AG04450 (cell line): ENCODE measurements at regions not wholly inside any gene's neighbourhood (a gene's known extent, or its start where the extent isn't known, plus 50 kb on each side); places are given as distances from the start of the nearest gene placed in this dataset.
"Not testable (repeated sequence)": the region's sequence is repeated elsewhere in the genome, so short reads cannot be mapped to it uniquely, and the experiment has no call there.

Experiments used
- CTCF ChIA-PET: fragments of 300-600, 350-600 bp; formaldehyde crosslinking; extraction: SDS; loops from one replicate; lab custom pipeline; 2022; ENCODE audit warnings: antibody characterized with exemption, inconsistent platforms; lab: Charles Lee
- POLR2A ChIA-PET: fragments of 350-600 bp; formaldehyde crosslinking; extraction: SDS; loops from one replicate; lab custom pipeline; 2021; ENCODE audit warnings: antibody characterized with exemption, inconsistent platforms; lab: Yijun Ruan, JAX
- DNase-seq: peaks from one replicate; pipeline ENCODE4 v3.0.0-alpha.2; 2011; ENCODE audit warnings: low read depth, low spot score
- H3K27ac ChIP-seq: one replicate; pipeline ENCODE4 v1.5.1; 2012; ENCODE audit warnings: low read depth, low read length, control low read depth
- H3K27me3 ChIP-seq: one replicate; pipeline ENCODE4 v1.6.0; 2012; ENCODE audit warnings: low read length; ENCODE audit not compliant: control insufficient read depth, insufficient read depth
- H3K4me3 ChIP-seq: 2 replicates; pipeline ENCODE4 v1.5.1; 2011; ENCODE audit warnings: mild to moderate bottlenecking, low read depth, low read length, control low read depth
- H3K9me3 ChIP-seq: 2 replicates; pipeline ENCODE4 v1.5.1; 2012; ENCODE audit warnings: low read length; ENCODE audit not compliant: control insufficient read depth, insufficient read depth
- TF ChIP-seq, protein P1 (sequence below): IDR thresholded peaks from 2 replicates; pipeline ENCODE4 v1.5.1; 2011; ENCODE audit warnings: low read depth, low read length, control low read depth, inconsistent platforms

DNA sequence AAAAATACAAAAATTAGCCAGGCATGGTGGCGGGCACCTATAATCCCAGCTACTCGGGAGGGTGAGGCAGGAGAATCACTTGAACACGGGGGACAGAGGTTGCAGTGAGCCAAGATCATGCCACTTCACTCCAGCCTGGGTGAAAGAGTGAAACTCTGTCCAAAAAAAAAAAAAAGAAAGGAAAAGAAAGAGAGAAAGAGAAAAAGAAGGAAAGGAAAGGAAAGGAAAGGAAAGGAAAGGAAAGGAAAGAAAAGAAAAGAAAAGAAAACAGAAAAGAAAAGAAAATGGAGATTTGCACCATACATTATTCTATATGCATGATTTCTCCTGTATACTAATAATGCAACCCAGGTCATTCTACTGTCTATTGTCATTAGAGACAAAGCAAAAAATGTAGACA is 421.5 kb downstream of the PCDH19 start:
- DNase-seq, CTCF ChIA-PET, H3K9me3 ChIP-seq, POLR2A ChIA-PET, H3K27me3 ChIP-seq, H3K4me3 ChIP-seq, H3K27ac ChIP-seq: not testable (repeated sequence)

DNA sequence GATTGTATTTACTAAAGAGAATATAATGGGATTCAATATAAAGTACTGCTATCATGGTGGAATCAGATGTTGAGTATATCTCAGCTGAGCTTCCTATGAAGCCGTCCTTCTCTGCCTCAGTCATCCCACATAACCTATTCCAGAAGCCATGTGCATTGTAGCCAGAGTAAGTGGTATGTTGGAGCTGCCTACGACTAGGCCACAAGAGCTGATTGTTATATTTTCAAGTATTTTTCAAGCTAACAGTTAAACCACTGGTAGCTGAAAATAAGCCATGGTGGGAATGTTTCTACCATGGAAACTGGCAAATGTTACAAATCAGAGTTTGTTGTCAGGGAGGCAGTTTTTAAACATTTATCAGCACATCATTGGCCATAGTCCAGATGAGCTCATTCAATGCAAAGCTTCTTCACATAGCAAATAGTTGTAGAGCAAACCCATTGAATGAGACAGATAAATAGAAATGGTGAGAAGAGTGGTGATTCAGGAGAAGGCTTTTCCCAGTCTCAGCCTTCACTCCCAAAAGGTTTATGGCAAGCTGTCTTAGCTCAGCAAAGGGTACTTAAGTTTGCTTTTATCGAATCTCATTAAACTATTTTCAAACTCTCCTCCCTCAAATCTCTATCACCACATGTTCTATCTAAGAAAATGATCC is 436.4 kb downstream of the PCDH19 start:
- H3K9me3 ChIP-seq: no peaks in the 10 kb centered on the region
- no peaks in the 10 kb centered on the region for H3K27me3 ChIP-seq
- H3K4me3 ChIP-seq: no peak overlapping the region
- ChIA-PET CTCF (no interaction called here), POLR2A (no interaction called here)
- DNase-seq: no peak
- no peak overlapping the region for H3K27ac ChIP-seq
- TF ChIP-seq, protein P1, sequence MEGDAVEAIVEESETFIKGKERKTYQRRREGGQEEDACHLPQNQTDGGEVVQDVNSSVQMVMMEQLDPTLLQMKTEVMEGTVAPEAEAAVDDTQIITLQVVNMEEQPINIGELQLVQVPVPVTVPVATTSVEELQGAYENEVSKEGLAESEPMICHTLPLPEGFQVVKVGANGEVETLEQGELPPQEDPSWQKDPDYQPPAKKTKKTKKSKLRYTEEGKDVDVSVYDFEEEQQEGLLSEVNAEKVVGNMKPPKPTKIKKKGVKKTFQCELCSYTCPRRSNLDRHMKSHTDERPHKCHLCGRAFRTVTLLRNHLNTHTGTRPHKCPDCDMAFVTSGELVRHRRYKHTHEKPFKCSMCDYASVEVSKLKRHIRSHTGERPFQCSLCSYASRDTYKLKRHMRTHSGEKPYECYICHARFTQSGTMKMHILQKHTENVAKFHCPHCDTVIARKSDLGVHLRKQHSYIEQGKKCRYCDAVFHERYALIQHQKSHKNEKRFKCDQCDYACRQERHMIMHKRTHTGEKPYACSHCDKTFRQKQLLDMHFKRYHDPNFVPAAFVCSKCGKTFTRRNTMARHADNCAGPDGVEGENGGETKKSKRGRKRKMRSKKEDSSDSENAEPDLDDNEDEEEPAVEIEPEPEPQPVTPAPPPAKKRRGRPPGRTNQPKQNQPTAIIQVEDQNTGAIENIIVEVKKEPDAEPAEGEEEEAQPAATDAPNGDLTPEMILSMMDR: no peak

DNA sequence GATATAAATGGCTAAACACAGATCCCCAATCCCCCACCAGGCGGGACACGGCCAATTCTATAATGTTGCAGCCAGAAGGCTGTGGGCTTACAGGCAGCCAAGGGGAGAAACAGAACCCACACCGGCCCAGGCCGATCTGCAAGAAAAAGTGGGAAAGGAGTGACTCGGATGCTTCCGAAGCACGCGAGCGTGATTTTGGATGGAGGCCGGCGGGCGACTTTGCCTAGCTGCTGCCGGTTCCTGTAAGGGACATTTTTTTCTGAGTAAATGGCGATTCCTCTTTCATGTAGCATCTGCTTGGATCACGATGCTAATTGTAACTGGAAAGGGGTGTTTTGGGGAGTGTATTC is 470.2 kb downstream of the PCDH19 start:
- no peak for DNase-seq
- CTCF ChIA-PET: no interaction called here
- Histone ChIP-seq H3K9me3 (peaks cover 11% of the 10 kb centered on the region; the same call in 1 of the 2 replicates), H3K4me3 (no peak overlapping the region), H3K27me3 (no peaks in the 10 kb centered on the region), H3K27ac (no peak overlapping the region)
- POLR2A ChIA-PET: no interaction called here
- TF ChIP-seq, protein P1: no peak

DNA sequence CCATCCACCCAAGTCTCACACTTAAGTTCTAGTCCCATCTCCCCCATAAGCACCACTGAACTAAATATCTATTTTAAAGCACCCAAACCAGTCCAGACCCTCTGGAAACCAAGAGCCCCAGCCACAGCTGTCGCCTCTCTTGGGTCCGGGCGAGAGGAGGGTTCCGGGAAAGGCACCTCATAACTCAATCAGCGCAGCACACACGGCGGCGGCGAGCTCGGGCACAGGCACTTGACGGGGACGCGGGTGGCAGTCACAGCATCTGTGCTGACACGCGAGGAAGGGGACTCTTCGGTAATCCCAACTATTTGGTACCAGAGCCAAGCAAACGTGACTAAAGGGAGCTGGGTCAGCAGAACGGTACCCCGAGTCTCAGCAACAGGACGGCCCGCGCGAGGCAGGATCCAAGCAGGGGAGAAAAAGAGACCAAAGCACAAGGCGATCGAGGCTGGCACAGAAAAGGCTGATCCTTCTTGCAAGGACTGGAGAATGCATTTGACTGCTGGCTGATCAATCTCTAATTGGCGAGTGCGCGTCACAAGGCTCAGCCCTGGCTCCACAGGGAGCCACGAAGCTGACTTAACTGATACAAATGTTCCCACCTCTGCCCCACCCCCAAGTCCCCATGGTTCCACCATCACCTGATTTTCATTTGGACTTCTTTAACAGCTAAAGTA is 470.7 kb downstream of the PCDH19 start:
- DNase-seq, H3K27ac ChIP-seq, CTCF ChIA-PET, POLR2A ChIA-PET, H3K27me3 ChIP-seq, H3K4me3 ChIP-seq: not testable (repeated sequence)
- peaks cover 11% of the 10 kb centered on the region; the same call in 1 of the 2 replicates for H3K9me3 ChIP-seq

DNA sequence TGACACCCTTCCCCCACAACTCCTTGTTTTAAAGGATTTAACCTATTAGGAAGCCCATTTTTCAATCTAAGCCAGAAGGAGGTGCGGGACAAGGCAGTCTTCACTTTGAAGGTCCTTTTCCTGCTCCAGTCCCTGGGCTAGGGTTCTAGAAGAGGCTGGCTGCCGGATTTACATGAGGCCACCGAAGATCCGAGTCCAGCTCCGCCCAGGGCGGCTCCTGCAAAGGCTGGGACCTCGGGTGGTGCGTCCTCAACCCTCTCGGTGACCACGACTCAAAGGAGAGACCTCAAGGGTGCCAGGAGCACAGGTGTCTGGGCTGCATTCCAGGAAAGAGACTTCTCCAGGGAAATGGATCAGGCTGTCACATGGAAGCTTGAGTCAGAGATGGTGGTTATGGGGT is 471.6 kb downstream of the PCDH19 start:
- H3K9me3 ChIP-seq: peaks cover 11% of the 10 kb centered on the region; the same call in 1 of the 2 replicates
- POLR2A ChIA-PET: no interaction called here
- TF ChIP-seq, protein P1: no peak
- CTCF ChIA-PET: no interaction called here
- no peak overlapping the region for H3K27ac ChIP-seq
- H3K27me3 ChIP-seq: no peaks in the 10 kb centered on the region
- DNase-seq: no peak
- no peak overlapping the region for H3K4me3 ChIP-seq

DNA sequence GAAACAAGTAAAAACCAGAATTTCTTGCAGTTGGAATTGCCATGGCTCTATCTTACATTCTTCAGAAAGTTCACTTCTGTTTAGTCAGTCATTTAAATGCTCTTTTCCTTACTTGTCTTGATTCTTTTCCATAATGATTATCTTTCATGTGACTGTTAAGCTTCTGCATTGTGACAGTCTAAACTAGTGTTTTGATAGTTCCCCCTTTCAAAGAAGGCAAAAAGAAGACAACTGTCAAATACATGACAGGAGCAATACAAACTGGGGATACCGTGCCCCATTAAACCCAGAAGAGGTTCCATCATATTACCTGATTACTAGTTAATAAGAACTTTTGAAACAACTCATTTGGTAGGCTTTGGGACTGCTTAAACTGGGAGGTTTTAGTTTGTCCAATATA is 476.2 kb downstream of the PCDH19 start:
- ChIA-PET POLR2A (no interaction called here), CTCF (no interaction called here)
- no peaks in the 10 kb centered on the region for H3K27me3 ChIP-seq

More for the DNA sequence above, 476.2 kb downstream of the PCDH19 start:
- Histone ChIP-seq H3K4me3 (no peak overlapping the region), H3K27ac (no peak overlapping the region), H3K9me3 (peaks cover 3% of the 10 kb centered on the region; the same call in 1 of the 2 replicates)
- DNase-seq: no peak
- TF ChIP-seq, protein P1: no peak
